ENCODE measurements at regions not wholly inside any gene's neighbourhood (a gene's known extent, or its start where the extent isn't known, plus 50 kb on each side); places are given as distances from the start of the nearest gene placed in this dataset.

GRCh38 chr13:80284290-80284689 is 56.6 kb downstream of the SPRY2 start:
- Histone ChIP-seq H3K4me3 (no peak overlapping the region), H3K36me3 (no peaks in the 10 kb centered on the region), H3K27me3 (no peaks in the 10 kb centered on the region), H3K9me3 (no peaks in the 10 kb centered on the region), H3K4me1 (ENCODE audit: insufficient read depth) (no peaks in the 10 kb centered on the region), H3K27ac (no peak overlapping the region)
- TF ChIP-seq EP300 (IDR thresholded peaks at IDR 0.05) (no peak), POLR2A (IDR thresholded peaks at IDR 0.05) (no peak), CTCF (IDR thresholded peaks at IDR 0.05) (no peak)
- WGBS, 3 donors, result 92 to 96% (median 93%) methylated on average over 3 of the region's 3 CpGs
- intact Hi-C loops (cut with DNase I), result no loop called here
- no peak for DNase-seq

- no peaks in the 10 kb centered on the region for H3K27me3 ChIP-seq
- H3K4me3 ChIP-seq, result no peak overlapping the region
- no peak overlapping the region for H3K27ac ChIP-seq
- TF ChIP-seq EP300 (IDR thresholded peaks at IDR 0.05), result no peak
- no peak for TF ChIP-seq CTCF (IDR thresholded peaks at IDR 0.05)
- TF ChIP-seq POLR2A (IDR thresholded peaks at IDR 0.05), result no peak
- intact Hi-C loops (cut with DNase I), result no loop called here
- H3K9me3 ChIP-seq, result no peaks in the 10 kb centered on the region
- H3K4me1 ChIP-seq (ENCODE audit: insufficient read depth), result no peaks in the 10 kb centered on the region
- WGBS, 3 donors, result 95 to 100% (median 95%) methylated on average over 20 to 25 of the region's 25 CpGs
- no peak for DNase-seq
- H3K36me3 ChIP-seq, result no peaks in the 10 kb centered on the region
Observed at GRCh38 chr13:80278706-80279105, 62.2 kb downstream of the SPRY2 start.

- no peaks in the 10 kb centered on the region for H3K27me3 ChIP-seq
- WGBS, 3 donors, result 83 to 88% (median 85%) methylated on average over 12 of the region's 12 CpGs
Observed at GRCh38 chr13:80276371-80277289, 64.3 kb downstream of the SPRY2 start.

GRCh38 chr13:80274643-80275042 is 66.3 kb downstream of the SPRY2 start:
- Histone ChIP-seq H3K9me3 (no peaks in the 10 kb centered on the region), H3K27me3 (no peaks in the 10 kb centered on the region), H3K27ac (no peak overlapping the region), H3K36me3 (no peaks in the 10 kb centered on the region), H3K4me1 (ENCODE audit: insufficient read depth) (no peaks in the 10 kb centered on the region), H3K4me3 (no peak overlapping the region)
- DNase-seq, result no peak
- intact Hi-C loops (cut with DNase I), result no loop called here
- WGBS, 3 donors, result 39 to 55% (median 39%) methylated on average over 1 of the region's 1 CpG
- TF ChIP-seq CTCF (IDR thresholded peaks at IDR 0.05) (no peak), EP300 (IDR thresholded peaks at IDR 0.05) (no peak), POLR2A (IDR thresholded peaks at IDR 0.05) (no peak)

More at GRCh38 chr13:80276371-80277289, 64.3 kb downstream of the SPRY2 start:
- Histone ChIP-seq H3K36me3 (no peaks in the 10 kb centered on the region), H3K27ac (no peak overlapping the region), H3K9me3 (no peaks in the 10 kb centered on the region), H3K4me1 (ENCODE audit: insufficient read depth) (no peaks in the 10 kb centered on the region), H3K4me3 (no peak overlapping the region)
- intact Hi-C loops (cut with DNase I), result no loop called here
- TF ChIP-seq EP300 (IDR thresholded peaks at IDR 0.05), result no peak
- no peak for DNase-seq

GRCh38 chr13:80273718-80274117 is 67.2 kb downstream of the SPRY2 start:
- Histone ChIP-seq H3K27ac (no peak overlapping the region), H3K9me3 (no peaks in the 10 kb centered on the region), H3K27me3 (no peaks in the 10 kb centered on the region), H3K4me3 (no peak overlapping the region), H3K4me1 (ENCODE audit: insufficient read depth) (no peaks in the 10 kb centered on the region), H3K36me3 (no peaks in the 10 kb centered on the region)
- TF ChIP-seq EP300 (IDR thresholded peaks at IDR 0.05) (no peak), CTCF (IDR thresholded peaks at IDR 0.05) (no peak), POLR2A (IDR thresholded peaks at IDR 0.05) (no peak)
- intact Hi-C loops (cut with DNase I), result no loop called here
- no peak for DNase-seq
- 94 to 96% (median 95%) methylated on average over 3 of the region's 3 CpGs for WGBS, 3 donors

Measured in ovary (tissue), 7 donors.